GM21390 (cell line): ENCODE measurements at regions not wholly inside any gene's neighbourhood (a gene's known extent, or its start where the extent isn't known, plus 50 kb on each side); places are given as distances from the start of the nearest gene placed in this dataset.

Experiments
- ATAC-seq: cut with Tn5 transposase; IDR thresholded peaks from one replicate; pipeline ENCODE4 v1.9.1; 2021; ENCODE audit not compliant: unreplicated experiment

DNA sequence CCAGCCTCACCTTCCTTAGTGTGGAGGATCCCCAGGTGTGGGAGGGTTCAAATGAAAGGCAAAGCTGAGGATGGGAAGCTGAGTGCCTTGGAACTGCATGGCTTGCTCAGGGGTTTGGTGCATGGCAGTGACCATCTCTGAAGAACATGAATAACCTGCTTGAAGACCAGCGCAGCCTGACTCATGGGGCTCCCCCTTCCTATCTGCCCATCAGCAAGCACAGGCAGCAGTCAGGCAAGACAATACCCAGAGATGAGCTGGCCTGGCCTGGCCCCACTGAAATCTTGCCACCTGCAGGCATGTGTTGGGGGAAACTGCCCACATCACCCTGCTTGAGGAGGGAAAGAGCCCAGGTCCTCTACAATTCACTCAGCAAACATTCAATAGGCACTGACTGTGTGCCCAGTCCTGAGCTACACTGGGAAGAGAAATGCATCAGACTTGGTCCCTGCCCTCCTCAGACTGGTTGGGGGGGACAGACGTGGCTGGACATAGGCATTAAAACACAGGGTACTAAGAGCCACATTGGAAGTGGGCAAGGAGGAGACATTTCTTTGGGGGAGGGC lies 105.0 kb upstream of the ALDH1B1 start:
- no peak for ATAC-seq

GRCh38 chr9:38286766-38287165 lies 105.7 kb upstream of the ALDH1B1 start:
- ATAC-seq: no peak

- ATAC-seq: no peak
These were observed 106.1 kb upstream of the ALDH1B1 start for GRCh38 chr9:38286357-38286756.

DNA sequence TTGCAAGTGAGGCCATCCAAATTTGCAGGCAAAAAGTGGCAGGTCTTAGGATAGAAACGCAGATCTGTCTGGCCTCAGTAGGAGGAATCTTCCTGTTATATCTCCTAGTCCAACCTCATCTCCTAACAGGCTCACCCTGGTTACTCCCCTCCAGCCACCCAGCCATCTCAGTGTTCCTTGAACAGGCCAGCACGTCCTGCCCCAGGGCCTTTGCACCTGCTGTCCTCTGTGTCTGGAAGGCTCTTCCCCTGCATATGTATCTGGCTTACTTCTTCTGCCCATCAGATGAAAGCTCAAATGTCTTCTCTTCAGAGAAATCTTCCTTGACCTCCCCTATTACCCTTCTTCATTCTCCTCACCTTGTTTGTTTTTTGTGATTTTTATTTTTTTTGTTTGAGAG lies 107.3 kb upstream of the ALDH1B1 start:
- ATAC-seq: no peak

- ATAC-seq: no peak
These were observed 107.9 kb upstream of the ALDH1B1 start for GRCh38 chr9:38284588-38285051.

DNA sequence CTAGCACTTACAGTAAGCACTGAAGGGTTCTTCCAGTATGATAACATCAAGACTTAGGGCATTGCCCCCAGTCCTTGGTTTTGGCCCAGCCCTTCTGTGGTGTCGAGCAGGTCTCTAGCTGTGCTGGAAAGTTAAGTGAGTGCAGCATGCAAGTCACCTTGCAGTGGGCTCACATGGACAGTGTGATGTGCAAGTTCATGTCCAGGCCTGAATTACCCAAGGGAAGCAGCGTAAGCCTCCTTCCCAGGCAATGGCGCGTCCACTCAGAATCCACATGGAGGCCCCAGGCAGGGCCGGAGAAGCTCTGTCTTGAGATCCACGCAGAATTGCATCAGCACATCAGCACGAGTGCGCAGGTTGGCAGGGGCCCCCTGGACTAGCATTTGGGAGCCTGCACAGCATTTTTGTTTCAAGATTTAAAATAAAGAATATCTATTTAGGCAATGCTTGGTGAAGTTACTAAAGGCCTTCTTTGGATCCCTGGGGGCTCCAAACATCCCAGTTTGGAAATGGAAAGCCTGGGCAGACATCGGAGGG lies 108.4 kb upstream of the ALDH1B1 start:
- ATAC-seq: no peak

GRCh38 chr9:38282756-38283155 lies 109.7 kb upstream of the ALDH1B1 start:
- no peak for ATAC-seq

- ATAC-seq: no peak
These were observed 110.6 kb upstream of the ALDH1B1 start for GRCh38 chr9:38281917-38282316.

DNA sequence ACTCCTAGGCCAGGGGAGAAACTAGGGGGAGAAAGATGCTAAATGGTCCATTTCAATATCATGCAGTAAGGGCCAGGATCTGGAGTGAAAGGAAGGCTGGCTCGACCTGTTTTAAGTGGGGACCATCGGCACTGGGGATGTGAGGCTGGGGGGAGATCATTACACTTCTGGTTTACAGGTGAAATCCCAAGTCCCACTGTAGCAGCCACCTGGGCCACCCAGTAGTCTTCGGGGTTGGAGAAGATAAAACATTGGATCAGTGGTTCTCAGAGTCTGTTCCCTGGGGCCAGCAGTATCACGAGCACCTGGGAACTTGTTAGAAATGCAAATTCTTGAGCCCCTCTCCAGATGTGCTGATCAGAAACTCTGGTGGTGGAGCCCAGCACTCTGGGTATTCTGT lies 111.3 kb upstream of the ALDH1B1 start:
- ATAC-seq: no peak

DNA sequence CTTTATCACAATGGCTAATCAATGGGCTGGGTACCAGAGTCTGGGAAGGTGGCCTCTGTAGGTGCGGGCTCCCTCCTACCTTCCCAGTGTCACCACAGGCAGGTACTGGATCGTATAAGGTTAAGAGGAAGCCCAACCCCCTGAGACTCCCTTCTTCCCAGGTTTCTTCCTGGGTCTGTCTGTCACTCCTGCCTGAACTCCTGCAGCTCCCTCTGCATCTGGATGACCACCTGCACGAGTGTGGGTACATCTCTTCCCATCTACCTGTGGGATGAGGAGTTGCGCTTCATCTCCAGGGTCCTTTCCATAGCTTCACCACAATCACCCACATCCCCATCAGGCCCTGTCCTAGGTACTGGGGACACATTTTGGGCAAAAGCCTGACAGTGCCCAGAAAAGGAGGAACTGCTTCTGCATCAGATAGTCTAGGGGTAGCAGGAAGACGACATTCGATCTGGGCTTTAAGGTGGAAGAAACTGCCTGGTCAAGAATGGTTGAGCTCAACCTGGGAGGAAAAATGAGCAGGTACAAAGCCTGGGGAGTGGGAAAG lies 112.2 kb upstream of the ALDH1B1 start:
- ATAC-seq: no peak

DNA sequence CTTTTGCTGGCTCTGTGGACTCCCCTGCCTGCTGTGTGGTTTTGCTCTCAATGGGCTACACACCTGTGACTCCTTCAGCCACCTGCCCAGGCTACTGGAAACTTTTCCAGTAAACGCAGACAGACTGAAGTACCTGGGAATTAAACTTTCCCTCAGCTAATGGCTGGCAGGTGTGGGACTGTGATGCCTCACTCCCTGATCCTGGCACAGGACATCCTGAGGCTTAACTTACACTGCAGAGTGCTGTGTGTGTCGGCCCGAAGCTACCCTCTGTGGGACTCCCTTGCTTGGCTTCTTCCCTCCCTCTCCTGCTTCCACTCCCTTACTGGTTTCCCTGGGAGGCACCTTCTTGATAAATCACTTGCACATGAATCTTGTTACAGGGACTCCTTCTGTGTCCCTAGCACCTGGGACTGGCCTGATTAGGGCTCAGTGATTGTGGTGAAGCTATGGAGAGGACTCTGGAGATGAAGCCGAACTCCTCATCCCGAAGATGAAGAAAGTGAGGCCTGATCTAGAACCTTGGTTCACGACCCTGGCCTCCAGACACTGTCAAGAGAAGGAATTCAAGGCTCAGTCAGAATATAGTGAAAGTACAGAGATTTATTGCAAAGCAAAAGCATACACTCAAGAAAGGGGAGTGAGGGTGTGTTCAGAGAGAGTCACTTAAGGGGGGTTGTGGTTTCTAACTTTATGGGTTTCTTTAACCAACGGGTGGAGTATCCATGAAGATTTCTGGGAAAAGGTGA lies 113.4 kb upstream of the ALDH1B1 start:
- ATAC-seq: no peak

DNA sequence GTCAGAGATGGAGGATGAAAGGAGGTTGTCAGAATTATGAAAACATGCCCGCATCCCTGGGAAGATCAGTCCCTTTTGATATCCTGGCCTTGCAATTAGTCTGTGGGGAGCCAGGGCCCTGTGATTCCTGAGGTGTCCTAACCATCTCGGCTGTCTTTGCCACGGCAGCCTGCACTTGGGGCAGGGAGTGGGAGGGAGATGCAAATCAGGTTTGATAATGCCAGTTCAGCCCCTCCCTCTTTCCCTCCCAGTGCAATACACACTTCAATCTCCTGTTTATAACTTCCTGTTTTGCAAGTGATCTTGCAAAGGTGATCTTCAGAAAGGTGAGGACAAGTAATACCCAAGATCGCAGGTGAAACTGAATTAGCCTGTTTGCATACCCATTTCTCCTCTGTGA lies 114.0 kb upstream of the ALDH1B1 start:
- ATAC-seq: no peak

DNA sequence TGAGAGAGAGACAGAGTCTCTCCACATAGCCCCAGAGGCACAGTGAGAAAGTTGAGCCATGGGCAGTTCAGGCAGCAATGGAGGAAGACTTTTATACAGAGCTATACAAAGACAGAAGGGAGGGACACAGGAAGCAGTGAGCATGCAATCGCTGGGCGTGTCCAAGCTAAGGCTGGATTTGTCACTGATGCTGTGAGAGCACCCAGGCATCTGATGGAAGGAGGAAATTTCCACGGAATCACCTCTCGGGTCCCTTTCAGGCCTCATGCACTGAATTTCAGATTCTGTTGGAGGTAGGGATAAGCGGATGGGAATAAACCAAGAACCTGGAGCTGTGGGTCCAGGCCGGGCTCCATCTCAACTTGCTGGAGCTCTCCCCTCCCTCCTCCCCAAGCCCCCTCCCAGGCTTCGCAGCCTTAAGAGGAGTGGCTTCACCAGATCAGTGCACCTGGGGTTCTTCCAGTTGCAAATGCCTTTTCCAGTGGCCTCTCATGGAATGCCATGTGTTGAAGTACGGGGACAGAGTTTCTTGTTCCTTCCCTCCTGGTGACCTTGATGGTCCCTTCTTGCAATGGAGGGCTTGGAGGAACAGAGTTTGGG lies 114.8 kb upstream of the ALDH1B1 start:
- no peak for ATAC-seq

DNA sequence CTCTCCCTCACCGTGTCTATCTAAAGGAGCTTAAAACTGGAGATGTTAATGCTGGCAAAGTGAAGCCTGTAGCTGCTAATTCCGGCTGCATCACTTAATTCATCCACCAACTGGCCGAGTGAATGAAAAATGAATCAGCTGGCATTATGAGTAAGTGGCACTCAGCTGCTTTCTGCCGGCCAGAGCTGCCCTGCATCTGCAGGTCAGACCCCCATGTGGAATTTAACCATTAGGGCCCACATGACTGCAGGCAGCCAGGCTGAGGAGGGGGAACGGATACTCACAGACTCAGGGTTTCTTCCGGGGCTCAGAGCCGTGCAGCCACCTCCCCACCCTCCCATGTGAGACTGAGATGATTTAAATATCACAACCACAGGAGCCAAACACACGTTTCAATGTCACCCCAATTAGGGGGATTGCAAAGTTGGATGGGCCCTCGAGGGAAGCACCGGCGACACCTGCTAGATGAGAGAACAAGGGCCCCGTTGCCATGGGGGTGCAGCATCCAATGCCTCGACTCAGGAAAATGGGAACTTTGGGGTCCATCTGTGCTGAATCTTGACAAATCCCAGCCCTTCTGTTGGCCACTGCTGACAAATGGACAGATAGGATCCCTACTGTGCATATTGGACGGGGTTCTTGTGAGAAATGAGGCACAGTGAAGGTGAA lies 115.6 kb upstream of the ALDH1B1 start:
- ATAC-seq: no peak

DNA sequence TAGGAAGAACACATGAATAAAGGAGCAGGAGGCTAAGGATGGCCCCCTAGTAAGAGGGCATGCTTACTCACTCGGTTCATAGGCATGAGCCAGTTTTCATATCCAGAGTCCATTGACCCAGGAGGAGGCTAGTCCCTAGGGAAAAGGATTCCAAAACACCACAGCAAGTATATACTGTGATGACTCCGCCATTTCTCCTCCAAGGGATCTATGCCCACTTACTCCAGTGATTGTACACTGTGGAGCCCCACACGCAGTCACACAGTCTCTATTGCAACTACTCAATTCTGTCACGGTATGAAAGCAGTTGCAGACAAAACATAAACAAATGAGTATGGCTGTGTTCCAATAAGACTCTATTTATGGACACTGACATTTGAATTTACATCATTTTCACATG lies 117.7 kb upstream of the ALDH1B1 start:
- ATAC-seq: no peak

DNA sequence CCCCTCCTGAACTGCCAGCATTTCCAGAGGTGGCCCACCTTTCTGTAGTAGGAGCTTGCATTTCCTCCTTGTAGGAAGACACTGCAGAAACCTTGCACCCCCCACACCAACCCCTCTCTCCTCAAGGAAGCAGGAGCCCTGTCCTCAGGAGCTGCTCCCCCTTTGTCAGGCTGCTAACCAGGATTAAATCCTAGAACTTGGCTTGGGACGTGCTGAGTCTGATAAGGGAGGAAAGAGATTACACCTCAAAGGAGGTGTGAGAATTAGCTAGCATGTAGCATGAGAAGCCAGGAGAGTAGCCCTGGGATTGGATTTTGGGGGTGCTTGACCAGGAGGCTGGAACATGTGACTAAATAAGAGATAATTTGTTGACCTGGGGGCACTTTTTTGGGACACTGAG lies 119.8 kb upstream of the ALDH1B1 start:
- ATAC-seq: no peak

- ATAC-seq: no peak
These were observed 120.7 kb upstream of the ALDH1B1 start for GRCh38 chr9:38271666-38272241.

GRCh38 chr9:38269775-38270174 lies 122.7 kb upstream of the ALDH1B1 start:
- ATAC-seq: no peak

GRCh38 chr9:38263532-38263931 lies 129.0 kb upstream of the ALDH1B1 start:
- ATAC-seq: no peak

DNA sequence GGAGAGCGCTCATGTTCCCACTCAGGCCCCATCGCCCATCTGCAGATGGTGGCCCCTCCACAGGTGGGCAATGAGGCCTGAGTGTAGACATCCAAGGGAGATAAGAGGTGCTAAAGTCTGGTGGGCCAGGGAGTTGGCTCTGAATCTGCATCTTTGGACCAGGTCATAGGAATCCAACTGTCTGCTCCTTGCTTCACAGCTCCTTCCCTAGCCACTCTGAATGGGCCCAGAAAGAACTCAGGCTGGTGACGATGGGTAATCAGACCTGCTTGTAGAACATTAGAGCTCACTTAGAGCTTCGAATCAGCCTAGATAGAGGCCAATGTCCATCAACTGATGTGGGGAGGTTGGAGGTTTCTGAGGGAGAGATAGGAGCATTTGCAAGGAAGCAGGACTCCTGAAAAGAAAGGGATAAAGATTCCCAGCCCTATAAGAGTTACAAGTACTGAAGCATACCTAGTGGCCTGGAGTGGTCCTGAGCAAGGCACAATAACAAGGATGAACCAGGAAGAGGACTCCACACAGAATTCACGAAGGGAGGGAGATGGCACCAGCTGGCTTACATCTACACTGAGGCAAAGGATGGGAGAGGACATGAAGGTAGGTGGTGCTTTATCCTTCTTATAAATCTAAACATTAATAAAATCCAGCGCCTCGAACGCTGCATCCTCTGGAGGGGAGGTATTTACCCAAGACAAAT lies 132.8 kb upstream of the ALDH1B1 start:
- ATAC-seq: no peak
